GM08714 (cell line): ENCODE measurements at regions not wholly inside any gene's neighbourhood (a gene's known extent, or its start where the extent isn't known, plus 50 kb on each side); places are given as distances from the start of the nearest gene placed in this dataset.

Experiments
- H3K4me3 ChIP-seq: fragments of 200-500 bp; sonication (Bioruptor generic); 2 replicates; pipeline ENCODE4 v1.5.1; 2014; ENCODE audit warnings: mild to moderate bottlenecking, low read length, inconsistent platforms
- ZNF274 ChIP-seq: IDR thresholded peaks from 2 replicates; pipeline ENCODE4 v1.6.1; 2012; ENCODE audit warnings: mild to moderate bottlenecking, low read depth, low read length

GRCh38 chr13:23947893-23948292, 50.6 kb upstream of the C1QTNF9B start:
- no peak for TF ChIP-seq ZNF274
- H3K4me3 ChIP-seq = no peak overlapping the region

DNA sequence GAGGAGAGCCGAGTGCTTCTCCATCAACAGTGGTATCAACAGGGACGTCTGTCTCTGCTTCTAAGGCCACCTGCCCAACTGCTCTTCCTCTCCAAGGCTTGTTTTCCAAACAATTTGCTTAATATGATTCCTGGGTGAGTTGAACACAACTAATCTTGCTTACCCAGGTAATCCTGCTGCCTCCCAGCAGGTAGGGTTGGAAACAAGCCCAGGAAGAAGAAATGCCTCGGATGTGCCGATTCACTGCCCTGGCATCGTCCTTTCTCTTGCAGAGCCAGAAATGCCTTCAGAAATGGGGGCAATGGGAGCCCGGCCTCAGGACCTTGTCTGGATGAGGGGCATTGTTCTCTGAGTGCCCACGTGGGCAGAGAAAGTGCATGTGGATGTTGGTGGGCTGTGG, 51.9 kb upstream of the C1QTNF9B start:
- TF ChIP-seq ZNF274 = no peak
- no peak overlapping the region for H3K4me3 ChIP-seq

DNA sequence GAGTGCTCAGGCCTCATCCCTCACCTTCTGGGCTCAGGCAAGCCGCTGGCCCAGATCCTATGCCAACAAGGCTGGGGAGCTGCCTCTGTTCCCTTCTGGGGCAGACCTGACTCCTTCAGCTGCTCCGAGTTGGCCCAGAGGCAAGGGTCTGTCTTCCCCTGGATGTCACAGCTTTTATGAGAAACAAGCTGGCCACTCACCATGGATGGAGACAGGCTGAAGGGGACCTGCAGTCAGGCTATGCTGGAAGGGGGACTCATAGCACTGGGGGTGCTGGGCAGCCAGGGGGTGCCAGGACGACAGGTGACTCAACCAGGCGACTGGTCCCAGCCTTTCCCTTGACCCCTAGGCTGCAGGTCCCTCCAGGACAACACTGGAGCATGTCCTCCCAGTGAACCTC, 52.4 kb upstream of the C1QTNF9B start:
- H3K4me3 ChIP-seq = no peak overlapping the region
- TF ChIP-seq ZNF274 = no peak

DNA sequence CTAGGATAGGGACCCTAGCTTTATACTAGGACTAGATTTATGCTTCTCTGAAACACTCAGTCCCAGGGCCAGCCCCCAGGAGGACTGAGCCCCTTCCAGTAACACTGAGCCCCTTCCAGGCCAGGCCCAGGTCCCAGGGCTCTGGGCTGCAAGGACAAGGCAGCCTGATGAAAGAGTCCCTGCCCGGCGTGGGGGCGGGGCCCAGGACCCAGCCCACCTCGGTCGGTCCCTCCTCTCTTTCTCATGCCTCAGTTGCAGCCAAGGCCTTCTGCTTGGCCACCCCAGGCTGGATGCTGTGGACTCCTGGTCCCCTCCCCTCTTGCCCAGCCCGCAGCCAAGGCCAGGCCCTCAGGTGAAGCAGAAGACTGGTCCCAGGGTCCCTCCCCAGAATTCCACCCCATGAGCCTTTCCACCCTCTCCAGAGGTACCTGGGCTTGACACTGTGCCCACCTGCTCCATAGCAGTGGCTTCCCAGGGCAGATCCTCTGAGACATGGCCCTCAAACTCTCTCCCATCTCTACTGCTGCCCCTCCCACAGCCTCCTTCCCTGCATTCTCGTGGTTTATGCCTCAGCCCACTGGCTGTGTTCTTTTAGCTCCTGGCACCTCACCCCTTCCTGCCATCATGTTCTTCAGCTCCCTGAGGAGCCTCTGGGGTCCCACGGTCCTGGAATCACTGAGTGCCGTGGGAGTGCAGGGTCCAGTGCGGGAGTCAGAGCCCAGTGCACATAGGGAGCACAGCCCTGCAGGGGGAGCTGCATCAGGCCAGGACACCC, 53.6 kb upstream of the C1QTNF9B start:
- TF ChIP-seq ZNF274 = no peak
- no peak overlapping the region for H3K4me3 ChIP-seq

DNA sequence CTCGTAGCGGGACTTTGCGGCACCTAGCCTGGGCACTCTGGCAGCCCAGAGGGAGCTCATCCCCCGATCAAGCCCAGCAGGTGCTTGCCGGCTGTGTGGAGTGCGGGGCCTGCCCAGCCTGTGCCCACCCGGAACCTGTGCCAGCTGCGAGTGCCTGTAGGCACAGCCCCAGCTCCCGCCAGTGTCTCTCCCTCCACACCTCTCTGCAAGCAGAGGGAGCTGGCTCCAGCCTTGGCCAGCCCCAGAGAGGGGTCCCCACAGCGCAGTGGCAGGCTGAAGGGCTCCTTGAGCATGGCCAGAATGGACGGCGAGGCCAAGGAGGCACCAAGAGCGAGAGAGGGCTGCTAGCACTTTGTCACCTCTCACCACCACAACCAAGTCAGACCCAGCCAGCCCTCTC, 55.5 kb upstream of the C1QTNF9B start:
- H3K4me3 ChIP-seq = no peak overlapping the region
- TF ChIP-seq ZNF274 = no peak

- TF ChIP-seq ZNF274 = no peak
Observed at GRCh38 chr13:23953860-23954512, 56.7 kb upstream of the C1QTNF9B start.

GRCh38 chr13:23955064-23955463, 57.8 kb upstream of the C1QTNF9B start:
- TF ChIP-seq ZNF274 = no peak
- no peak overlapping the region for H3K4me3 ChIP-seq

More at GRCh38 chr13:23953860-23954512, 56.7 kb upstream of the C1QTNF9B start:
- H3K4me3 ChIP-seq = no peak overlapping the region

DNA sequence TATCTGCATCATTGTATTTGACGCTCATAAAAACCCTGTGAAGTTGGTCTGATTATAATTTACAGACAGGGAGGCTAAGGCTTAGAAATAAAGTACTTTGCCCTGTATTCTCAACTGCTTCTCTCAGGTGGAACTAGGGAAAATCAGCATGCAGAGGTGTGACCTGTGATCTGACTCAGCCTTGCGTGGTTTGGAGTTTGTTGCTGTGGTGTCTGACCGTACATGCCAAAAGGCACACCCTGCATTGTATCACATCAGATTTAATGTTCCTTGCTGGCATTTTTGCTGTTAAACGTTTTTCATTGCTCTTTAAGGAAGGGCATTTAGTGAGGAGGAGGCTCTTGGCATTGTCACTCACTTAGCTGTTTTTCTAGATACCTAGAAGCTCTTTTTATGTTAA, 58.8 kb upstream of the C1QTNF9B start:
- no peak overlapping the region for H3K4me3 ChIP-seq
- TF ChIP-seq ZNF274 = no peak

DNA sequence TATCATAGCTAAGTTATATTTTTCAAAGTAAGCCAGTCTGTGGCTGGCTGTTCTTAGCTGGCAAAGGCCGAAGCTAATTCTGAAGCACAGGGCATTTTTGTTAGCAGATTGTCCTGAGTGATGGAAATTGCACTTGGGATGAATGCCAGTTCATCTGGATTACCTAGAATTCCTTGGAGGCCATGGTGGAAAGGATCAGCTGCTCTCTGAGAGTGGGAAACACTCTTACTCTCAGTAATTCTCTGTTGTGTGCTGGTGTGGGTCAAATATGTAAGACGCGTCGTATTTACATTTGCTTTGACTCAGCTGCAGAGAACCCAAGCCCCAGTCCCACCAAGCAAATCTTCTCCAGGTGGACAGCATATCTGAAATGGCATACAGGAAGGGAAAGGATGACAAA, 60.7 kb upstream of the C1QTNF9B start:
- no peak overlapping the region for H3K4me3 ChIP-seq
- TF ChIP-seq ZNF274 = no peak

GRCh38 chr13:23959231-23959862, 62.0 kb upstream of the C1QTNF9B start:
- no peak for TF ChIP-seq ZNF274
- no peak overlapping the region for H3K4me3 ChIP-seq

DNA sequence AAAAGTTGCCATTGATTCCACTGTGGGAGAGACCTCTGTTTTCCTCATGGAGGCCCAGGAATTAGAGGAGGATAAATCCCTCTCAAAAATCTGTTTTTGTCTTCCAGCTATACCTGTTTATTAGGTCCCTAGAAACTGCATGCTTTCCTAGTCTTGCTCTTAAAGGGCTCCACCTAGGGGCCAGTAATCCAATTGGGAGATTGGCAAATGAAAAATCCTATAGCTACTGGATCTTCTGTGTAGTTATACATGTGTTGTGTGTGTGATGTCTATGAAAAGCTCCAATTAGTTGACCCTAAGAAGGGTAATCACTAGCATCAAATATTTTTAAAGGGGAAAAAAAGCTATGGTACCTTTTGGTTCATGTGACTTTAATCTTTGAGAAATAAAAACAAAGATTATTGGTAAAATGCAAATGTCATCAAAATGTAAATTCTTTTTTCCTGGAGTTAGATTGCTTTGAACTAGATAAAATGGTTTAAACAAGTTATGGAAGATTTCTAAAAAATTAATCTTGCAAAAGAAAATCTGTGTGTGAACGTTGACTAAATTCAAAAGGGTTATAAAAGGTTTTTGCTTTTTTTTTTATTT, 63.4 kb upstream of the C1QTNF9B start:
- no peak for TF ChIP-seq ZNF274

GRCh38 chr13:23963184-23963931, 66.1 kb upstream of the C1QTNF9B start:
- no peak overlapping the region for H3K4me3 ChIP-seq
- TF ChIP-seq ZNF274 = no peak

More for the DNA sequence above, 63.4 kb upstream of the C1QTNF9B start:
- no peak overlapping the region for H3K4me3 ChIP-seq

GRCh38 chr13:23963947-23964346, 66.6 kb upstream of the C1QTNF9B start:
- H3K4me3 ChIP-seq = no peak overlapping the region
- no peak for TF ChIP-seq ZNF274

DNA sequence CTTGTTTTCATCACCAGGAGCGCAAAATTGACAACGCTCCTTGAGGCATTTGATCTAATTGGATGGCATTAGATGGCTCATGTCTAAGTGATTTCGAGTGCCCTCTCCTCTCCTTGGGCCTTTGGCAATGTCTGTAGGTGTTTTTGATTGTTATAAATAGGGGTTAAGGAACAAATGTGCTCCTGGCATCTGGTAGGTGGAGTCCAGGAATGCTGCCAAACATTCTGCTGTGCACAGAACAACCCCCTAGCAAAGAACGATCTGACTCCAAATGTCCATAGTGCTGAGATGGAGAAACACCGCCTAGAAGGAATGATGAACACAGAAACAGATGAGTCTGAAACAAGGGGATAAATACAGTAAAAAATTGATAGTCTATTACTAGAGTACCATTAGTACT, 68.0 kb upstream of the C1QTNF9B start:
- H3K4me3 ChIP-seq = no peak overlapping the region
- TF ChIP-seq ZNF274 = no peak
